GM21737 (cell line): ENCODE measurements at regions not wholly inside any gene's neighbourhood (a gene's known extent, or its start where the extent isn't known, plus 50 kb on each side); places are given as distances from the start of the nearest gene placed in this dataset.
"Not testable (repeated sequence)": the region's sequence is repeated elsewhere in the genome, so short reads cannot be mapped to it uniquely, and the experiment has no call there.

Source experiments
- ATAC-seq: cut with Tn5 transposase; IDR thresholded peaks from one replicate; pipeline ENCODE4 v1.9.1; 2021; ENCODE audit warnings: mild to moderate bottlenecking, moderate library complexity; ENCODE audit not compliant: unreplicated experiment

DNA sequence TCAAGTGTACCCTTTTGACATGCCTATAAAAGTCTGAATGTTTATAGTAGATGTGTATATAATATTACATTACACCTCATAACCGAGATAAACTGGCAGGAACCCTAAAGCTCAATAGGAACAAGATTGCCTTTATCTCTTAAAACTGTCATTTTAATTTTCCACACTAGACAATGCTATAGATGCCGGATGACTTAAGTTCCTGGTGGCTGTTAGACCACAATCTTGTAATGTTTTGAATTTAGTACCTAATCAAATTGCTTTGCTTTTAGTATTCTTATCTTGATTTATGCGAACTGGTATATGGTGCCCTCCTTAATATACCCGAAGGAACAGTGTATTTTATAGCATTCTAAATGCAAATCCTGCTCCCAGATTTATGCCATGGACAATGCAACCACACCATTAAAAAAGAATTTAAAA, 1397.0 kb upstream of the ADGRL4 start:
- ATAC-seq, result no peak

GRCh38 chr1:80402625-80403024, 1396.1 kb upstream of the ADGRL4 start:
- ATAC-seq, result no peak

DNA sequence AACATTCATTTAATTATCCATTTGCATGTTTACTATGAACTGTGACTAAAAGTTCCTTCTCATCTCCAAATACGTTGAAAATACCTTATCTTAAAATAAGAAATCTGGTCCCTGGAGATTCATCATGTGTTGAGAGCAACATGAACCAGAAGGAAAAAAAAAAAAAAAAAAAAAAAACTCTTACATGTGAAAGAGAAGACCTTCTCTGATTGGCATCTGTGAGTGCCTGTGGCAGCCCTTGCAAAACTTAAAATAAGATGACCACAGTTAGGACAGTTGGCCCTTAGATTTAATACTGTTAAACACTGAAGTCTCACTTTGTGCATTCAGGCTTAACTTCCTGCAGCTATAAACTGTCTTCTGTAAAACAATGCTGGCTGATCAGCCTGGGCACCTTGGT, 1395.2 kb upstream of the ADGRL4 start:
- ATAC-seq, result no peak

DNA sequence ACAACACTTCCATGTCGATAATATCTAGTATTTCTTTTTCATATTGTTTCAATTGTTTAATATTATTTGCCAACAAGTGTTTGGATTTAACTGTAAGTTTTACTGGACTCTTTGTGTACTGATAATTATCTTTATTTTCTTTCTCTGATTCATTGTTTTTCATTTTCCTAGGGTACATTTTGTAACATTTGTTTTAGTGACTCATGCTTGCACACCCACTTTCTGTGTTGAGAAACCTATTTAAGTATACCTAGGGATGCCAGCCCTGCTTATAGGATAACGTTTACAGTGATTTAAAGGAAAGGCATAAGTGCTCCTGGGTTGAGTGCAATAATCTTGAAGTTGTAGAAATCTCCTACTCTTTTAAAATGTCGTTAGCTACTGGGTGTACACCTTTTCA, 1386.0 kb upstream of the ADGRL4 start:
- ATAC-seq, result no peak

GRCh38 chr1:80385650-80386049, 1379.1 kb upstream of the ADGRL4 start:
- no peak for ATAC-seq

DNA sequence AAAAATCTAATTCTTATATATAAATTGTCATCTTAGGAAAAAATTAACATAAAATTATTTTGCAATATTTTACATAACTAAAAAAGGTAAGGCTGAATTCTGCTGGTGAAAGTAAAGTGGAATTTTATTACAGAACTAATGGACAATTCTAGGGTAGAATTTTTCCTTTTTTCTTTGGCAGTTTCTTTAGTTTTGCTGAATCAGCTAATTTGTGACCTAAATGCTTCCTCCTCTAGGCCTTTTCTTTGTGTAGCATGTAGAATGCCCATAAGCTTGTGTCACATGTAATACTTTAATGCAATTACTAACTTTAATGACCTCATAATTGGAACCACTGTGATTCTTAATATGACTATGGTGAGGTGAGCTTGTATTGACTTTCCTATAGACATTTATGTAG, 1378.4 kb upstream of the ADGRL4 start:
- no peak for ATAC-seq

DNA sequence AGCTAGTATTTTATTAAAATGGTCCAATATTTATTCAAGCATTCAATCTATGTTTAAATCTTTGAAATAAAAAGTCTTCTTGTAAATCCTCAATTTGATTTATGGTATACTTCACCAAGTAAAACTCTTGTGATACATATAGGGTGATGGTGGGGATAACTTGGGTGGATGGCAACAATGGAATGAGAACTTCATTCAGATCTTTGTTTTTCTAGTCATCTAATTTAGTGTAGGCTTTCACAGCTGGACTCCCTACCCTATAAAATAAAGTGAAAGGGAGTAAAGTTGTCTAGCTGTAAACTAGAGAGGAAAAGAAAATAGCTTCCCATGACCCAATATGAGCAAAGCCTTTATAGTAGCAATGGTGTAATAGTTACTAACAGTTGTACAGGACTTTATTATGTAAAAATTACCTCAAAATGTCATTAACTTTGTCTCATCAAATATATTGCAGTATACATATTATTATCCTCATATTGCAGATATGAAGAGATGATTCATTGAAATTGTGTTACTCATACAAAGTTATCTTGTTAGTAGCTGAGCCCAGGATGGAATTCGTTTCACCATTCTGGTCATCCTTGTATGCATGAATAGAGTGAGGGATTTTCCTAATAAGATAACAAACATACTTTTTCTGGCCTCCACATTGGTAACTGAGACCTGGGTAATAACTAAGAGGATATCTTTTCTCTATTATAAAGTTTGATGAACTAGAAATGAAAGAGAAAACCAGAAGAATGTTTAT, 1377.7 kb upstream of the ADGRL4 start:
- no peak for ATAC-seq

DNA sequence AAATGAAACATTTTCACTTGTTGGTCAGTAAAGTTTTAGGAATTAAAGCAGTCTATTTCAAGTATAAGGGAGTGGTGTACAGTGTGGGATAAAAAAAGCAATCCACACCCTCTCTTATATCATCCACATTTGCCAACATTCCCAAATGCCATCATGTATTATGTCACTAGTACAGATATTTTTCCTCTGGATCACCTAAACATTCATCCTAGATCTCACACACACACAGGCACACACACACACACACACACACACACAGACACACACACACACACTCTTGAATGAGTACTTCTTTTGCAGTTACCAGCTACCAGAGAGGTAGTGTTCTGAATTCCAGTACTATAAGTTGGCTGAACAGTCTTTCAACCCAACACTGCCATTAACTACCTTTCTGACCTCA, 1369.1 kb upstream of the ADGRL4 start:
- no peak for ATAC-seq

GRCh38 chr1:80375109-80375508, 1368.6 kb upstream of the ADGRL4 start:
- ATAC-seq, result no peak

DNA sequence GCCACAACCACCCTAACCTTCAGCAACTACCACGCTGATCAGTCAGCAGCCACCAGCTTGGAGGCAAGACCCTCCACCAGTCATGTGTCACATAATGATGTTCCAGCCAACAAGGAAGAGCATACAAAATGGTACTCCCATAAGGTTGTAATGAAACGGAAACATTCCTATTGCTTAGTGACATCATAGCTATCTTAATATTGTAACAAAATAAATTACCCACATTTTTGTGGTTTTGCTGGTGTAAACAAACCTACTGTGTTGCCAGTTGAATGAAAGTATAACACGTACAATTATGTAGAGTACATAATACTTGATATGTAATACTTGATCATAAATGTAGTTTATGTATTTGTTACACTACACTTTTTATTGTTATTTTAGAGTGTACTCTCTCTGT, 1363.2 kb upstream of the ADGRL4 start:
- no peak for ATAC-seq

GRCh38 chr1:80367058-80367457, 1360.5 kb upstream of the ADGRL4 start:
- ATAC-seq, result no peak

DNA sequence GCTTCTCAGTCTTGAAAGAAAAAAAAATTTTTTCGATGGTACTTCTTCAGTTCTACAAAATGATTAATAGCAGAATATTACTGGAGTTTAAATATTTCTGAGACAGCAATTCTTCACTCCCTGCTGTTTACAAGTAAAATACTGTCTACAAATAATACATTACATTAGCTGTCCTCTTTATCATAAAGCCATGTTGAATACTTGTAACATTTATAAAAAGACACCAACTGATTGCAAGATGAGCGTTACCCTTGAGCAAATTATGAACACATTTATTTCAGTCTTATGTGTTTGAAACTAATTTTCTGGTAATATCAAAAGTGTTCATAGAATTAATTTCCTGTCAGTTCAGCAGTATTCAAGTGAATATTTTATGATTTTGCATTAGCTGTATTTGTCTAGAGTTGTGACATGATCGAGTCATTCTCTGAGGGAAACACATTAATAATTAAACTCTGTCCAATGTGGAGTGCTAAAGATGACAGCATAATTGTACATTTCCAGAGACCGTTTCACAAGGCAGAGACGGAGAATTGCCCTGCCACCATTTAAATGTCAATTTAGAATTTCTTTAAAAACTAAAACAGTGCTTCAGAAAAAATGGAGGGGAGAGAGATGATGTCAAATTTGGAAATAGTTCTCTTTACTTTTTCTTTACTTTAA, 1359.0 kb upstream of the ADGRL4 start:
- no peak for ATAC-seq

DNA sequence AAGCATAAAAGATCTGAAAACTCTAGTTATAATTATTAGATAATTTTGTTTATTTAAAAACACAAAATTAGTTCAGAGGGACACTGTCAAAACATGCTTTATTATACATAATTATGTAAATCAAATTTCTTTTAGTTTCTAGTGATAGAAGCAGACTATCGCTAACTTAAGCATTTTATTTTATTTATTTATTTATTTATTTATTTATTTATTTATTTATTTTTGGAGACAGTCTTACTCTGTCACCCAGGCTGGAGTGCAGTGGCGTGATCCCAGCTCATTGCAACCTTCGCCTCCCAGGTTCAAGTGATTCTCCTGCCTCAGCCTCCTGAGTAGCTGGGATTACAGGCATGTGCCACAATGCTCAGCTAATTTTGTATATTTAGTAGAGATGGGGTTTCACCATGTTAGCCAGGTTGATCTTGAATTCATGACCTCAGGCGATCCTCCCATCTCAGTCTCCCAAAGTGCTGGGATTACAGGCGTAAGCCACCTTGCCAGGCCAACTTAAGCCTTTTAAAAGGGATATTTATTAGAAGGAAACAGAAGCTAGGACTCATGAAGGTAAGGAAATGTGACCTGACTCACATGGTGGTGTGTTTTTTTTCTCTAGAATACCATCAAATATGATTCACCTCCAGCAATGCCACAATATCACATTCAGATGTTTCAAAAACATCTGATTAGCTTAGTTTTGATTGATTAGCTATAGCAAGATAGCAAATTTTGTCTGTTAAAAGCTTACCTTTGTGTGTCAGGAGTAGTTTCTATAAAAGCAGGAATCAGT, 1357.4 kb upstream of the ADGRL4 start:
- ATAC-seq, result no peak

DNA sequence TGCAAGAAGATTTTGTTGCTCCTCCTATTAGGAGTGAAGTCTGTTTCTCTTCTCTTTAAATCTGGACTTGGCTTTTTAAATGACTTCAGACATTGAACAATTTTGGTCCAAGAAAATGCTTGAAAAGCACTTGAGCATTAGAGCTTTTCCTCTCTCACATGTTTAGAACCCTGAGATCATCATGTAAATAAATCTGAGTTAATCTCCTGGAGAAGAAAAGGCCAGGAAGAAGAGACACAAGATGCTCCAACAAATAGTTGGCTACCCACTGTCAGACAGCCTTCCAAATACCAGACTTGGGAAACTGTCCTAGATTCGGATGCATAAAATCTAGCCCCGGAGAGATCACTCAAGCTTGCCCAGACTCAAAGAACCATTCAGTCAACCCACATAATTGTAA, 1353.1 kb upstream of the ADGRL4 start:
- ATAC-seq, result no peak

GRCh38 chr1:80349218-80349617, 1342.7 kb upstream of the ADGRL4 start:
- ATAC-seq, result no peak

GRCh38 chr1:80341021-80341420, 1334.5 kb upstream of the ADGRL4 start:
- ATAC-seq, result no peak

DNA sequence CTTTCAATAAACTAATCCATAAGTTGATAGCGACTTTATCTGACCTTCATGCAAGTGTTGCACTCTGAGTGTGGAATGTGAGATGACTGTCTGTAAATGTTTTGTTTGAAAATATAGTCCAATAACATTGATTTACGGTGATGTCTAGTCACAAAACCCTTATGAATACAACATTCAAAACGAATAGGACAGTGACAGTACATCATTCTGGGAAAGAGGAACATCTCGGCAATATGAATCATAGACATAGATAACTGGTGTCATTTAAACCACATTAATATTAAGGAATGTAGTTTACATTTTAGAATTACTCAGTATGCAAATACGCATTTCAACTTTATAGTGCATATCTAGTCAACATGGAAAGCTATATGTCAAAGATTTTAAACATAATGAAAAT, 1311.6 kb upstream of the ADGRL4 start:
- ATAC-seq, result no peak

DNA sequence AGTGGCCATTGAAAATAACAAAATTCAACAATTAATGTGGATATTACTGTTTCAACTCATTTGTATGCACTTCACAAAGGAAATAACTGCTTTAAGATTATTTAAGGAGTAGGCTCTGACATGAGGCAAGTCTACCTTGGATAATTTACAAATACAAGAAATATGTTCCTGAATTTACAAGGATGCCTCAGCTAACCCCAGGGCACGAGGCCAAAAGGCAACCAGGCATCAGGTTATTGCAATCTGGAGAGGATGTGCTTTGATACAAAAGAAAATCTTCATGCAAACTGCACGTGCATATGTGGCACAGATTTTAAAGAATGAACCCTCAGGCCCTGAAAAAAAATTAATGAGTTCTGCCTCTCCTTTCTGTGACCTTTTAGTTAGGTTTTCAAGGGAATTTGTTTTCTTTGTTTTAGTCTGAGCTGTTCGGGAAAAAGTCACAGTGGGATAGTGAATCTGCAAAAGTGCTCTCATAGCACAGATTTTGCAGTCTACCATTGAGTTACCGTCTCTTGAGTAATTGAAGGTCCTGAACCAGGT, 1304.2 kb upstream of the ADGRL4 start:
- ATAC-seq, result no peak

GRCh38 chr1:80305466-80305865, 1298.9 kb upstream of the ADGRL4 start:
- no peak for ATAC-seq

DNA sequence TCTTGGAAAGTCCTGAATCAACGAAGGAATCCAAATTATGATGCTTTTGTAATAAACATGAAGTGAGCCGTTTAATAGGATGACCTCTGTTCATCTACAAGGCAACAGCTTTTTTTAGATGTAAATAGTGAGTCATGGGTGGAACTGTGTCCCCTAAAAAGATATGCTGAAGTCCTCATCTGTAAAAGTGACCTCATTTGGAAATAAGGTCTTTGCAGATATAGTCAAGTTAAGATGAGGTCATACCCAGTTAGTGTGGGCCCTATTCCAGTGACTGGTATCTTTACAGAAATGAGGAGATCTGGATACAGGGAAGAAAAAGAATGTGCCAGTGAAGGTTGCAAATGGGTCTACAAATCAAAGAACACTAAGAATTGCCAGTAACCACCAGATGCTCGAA, 1287.3 kb upstream of the ADGRL4 start:
- ATAC-seq, result no peak

DNA sequence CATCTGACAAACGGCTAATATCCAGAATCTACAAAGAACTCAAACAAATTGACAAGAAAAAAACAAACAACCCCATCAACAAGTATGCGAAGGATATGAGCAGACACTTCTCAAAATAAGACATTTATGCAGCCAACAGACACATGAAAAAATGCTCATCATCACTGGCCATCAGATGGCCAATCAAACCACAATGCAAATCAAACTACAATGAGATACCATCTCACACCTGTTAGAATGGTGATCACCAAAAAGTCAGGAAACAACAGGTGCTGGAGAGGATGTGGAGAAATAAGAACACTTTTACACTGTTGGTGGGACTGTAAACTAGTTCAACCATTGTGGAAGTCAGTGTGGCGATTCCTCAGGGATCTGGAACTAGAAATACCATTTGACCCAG, 1282.2 kb upstream of the ADGRL4 start:
- not testable (repeated sequence) for ATAC-seq

- no peak for ATAC-seq
These were observed 1276.0 kb upstream of the ADGRL4 start for GRCh38 chr1:80282536-80282935.
